ENCODE measurements at regions not wholly inside any gene's neighbourhood (a gene's known extent, or its start where the extent isn't known, plus 50 kb on each side); places are given as distances from the start of the nearest gene placed in this dataset.

DNA sequence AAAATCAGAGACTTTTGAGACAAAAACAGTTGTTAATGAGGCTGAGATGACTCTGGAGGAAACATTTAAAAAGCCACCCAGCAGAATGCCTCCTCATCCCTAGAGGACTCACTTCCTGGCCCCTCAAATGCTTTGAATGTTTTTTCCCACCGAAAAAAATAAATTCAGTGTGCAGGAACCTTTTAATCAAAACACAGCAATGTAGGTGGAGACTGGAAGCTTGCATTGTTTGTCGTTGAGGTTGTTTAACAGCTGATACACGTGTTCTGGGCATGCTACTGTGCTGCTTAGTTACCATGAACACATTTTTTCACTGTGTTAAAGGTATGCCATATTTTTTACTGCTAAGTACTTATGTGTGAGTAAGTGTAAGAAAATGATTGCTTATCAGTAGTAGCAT, 65.7 kb upstream of the ADCY2 start:
- TF ChIP-seq, protein P1, sequence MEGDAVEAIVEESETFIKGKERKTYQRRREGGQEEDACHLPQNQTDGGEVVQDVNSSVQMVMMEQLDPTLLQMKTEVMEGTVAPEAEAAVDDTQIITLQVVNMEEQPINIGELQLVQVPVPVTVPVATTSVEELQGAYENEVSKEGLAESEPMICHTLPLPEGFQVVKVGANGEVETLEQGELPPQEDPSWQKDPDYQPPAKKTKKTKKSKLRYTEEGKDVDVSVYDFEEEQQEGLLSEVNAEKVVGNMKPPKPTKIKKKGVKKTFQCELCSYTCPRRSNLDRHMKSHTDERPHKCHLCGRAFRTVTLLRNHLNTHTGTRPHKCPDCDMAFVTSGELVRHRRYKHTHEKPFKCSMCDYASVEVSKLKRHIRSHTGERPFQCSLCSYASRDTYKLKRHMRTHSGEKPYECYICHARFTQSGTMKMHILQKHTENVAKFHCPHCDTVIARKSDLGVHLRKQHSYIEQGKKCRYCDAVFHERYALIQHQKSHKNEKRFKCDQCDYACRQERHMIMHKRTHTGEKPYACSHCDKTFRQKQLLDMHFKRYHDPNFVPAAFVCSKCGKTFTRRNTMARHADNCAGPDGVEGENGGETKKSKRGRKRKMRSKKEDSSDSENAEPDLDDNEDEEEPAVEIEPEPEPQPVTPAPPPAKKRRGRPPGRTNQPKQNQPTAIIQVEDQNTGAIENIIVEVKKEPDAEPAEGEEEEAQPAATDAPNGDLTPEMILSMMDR (IDR thresholded peaks at IDR 0.05; ENCODE audit: borderline replicate concordance, insufficient read depth, low read depth, low read length) = no peak
- no peak overlapping the region for H3K4me3 ChIP-seq (ENCODE audit: low read depth, low read length)

DNA sequence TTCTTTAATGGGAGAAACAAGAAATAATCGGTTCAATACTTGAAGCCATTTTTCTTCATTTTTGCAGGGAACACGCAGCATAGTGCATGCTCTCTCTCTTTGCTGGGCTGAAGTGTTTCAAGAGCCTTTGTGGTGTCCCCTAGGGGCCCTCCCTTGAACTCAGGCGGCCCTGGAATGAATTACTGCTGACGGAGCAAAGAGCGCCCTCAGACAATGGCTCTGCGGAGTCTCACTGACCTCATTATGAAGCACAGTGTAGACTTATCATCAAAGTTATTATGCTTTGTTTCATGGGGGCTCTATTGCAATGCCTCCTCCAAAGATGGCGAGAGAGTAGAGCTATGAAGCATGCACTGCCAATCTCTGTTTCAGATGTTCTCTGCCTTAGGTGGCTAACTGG, 64.8 kb upstream of the ADCY2 start:
- TF ChIP-seq, protein P1 (IDR thresholded peaks at IDR 0.05; ENCODE audit: borderline replicate concordance, insufficient read depth, low read depth, low read length) = no peak
- no peak overlapping the region for H3K4me3 ChIP-seq (ENCODE audit: low read depth, low read length)
